ENCODE measurements at regions not wholly inside any gene's neighbourhood (a gene's known extent, or its start where the extent isn't known, plus 50 kb on each side); places are given as distances from the start of the nearest gene placed in this dataset.
"Not testable (repeated sequence)": the region's sequence is repeated elsewhere in the genome, so short reads cannot be mapped to it uniquely, and the experiment has no call there.

DNA sequence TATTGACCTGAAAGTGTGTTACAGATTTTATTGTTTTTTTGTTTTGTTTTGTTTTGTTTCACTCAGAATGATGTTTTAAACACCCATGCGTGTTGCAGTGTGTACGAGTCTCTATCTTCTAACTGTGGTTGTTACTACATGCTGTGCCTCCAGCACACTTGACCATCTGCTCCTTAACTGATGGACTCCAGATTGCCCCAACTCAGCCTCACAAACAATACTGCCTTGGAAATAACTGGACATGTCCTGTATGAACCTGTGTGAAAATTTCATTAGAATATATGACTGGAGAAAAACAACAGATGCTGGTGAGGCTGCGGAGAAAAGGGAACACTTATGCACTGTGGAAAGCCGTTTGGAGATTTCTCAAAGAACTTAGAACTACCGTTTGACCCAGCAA, 68.7 kb upstream of the HAND1 start:
- no peak for DNase-seq (ENCODE audit: low read depth)

DNA sequence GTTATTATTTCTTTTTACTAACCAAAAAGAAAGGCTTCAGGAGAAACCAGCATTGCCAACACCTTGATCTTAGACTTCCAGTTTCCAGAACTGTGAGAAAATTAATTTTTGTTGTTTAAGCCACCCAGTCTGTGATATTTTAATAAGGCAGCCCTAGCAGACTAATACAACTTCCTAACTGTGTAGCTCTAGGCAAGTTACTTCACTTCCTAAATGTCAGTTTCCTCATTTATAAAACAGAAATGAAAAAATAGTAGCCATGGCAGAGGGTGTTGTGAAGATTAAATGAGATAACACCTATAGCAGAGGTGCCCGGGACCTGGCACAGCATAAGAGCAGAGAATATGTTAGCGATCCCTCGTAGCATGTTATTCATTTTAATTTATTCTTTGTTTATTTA, 66.6 kb upstream of the HAND1 start:
- no peak for DNase-seq (ENCODE audit: low read depth)

DNA sequence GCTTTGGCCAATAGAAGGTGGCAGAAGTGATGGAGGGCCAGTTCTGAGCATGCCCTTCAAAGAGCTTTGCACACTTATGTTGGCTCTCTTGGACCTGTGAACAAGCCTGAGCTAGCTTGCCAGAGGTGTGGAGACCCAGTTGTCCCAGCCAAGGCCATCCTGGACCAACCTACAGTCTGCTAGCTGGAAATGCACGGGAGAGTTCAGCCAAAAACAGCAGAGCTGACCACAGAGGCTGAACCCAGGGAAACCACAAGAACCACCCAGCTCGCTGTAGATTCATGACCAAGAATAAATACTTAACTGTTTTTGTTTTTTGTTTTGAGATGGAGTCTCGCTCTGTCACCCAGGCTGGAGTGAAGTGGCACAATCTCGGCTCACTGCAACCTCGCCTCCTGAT, 65.4 kb upstream of the HAND1 start:
- DNase-seq (ENCODE audit: low read depth) = no peak

DNA sequence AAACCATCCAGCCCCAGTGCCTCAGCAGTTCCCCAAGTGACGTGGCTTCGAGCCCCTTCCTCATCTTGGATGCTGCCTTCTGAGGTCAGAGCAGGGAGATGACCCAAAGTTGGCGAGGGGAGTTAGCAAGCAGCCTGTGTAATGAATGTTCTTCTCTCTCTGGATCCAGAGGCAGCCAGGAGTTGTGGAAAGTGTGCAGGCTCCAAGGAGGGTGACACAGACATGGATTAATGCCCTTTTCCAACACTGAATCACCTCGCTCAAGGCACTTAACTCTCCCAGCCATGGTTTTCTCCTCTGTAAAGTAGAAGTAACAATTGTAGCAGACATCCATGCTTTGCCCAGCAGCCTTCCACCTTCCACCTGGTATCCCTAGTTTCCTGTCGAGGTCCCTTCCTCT, 64.6 kb upstream of the HAND1 start:
- DNase-seq (ENCODE audit: low read depth) = no peak

DNA sequence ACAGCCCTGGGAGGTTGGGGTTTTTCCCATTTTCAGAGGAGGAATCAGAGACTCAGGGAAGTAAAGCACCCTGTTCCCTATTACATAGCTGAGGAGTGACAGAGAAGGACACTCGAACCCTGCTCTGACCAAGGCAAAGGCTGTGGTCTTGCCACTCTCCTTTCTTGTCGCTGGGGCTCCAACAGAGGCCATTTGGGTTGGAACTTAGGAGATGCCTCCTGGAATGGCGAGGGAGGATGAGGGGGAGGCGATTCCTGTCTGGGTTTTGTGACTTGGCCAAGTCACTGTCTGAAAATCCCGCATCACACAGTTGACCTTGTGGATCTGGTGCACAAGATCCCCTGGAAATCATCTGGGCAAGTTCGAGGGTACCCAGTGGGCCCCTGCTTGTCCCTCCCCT, 64.0 kb upstream of the HAND1 start:
- no peak for DNase-seq (ENCODE audit: low read depth)

DNA sequence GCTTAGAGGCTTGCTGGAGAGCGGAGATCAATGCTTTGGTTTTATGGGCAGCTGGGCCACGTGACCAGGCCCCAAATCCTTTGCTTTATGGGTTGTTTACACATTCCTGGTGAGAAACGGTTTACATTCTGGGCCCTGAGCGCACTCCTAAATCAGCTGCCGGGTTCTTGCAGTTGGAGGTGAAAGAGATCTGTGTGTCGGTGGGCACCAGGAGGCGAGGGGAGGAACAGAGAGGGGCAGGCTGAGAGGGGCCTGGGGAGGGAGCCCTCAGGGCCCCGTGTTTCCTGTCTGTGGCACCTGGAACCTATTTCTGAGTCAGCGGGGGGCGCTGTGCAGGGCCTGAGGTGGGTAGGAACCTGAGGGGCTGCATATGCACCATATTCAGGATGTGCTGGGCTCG, 63.5 kb upstream of the HAND1 start:
- no peak for DNase-seq (ENCODE audit: low read depth)

DNA sequence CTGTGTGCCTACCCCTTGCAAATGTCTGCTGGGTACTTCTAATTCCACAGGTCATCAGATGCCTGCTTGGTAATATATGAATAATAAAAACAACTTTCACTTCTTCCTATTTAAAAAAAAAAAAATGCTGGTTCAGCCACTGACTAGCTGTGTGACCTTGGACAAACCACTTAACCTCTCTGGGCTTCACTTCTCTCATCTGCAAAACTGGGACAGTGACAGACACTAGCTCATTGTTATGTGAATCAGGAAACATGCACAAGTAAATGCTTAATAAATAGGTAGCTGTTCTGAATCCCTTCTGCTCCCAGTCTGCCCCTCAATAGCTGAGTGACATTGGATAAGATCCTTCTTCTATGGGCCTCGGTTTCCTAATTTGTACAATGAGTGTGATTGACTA, 62.6 kb upstream of the HAND1 start:
- no peak for DNase-seq (ENCODE audit: low read depth)

DNA sequence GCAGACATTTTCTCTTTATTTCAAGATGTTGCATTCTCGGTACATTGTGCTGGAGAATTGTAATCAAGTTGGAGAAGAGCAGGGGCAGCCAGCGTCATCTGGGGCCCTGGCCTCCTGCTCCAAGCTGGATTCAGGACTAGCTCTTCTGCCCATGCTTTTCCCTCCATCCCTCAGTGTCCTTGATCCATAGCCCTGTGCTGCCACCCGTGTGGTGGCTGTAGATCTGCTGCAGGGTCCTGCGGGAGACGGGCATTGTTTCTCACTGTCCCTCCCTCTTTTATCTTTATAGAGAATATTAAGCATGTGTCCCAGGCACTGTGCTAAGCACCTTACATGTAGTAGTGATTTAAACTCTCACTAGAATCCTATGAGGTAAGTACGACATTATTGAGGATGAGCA, 60.5 kb upstream of the HAND1 start:
- DNase-seq (ENCODE audit: low read depth) = no peak

DNA sequence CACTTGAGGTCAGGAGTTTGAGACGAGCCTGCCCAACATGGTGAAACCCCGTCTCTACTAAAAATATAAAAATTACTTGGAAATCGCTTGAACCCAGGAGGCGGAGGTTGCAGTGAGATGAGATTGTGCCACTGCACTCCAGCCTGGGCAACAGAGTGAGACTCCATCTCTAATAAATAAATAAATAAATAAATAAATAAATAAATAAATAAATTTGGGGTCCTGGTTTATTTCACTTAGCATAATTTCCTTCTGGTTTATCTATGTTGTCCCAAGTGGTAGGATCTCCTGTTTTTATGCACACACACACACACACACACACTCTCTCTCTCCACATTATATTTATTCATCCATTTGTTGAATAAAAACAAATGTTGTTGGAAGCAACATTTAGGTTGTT, 58.4 kb upstream of the HAND1 start:
- DNase-seq (ENCODE audit: low read depth) = not testable (repeated sequence)

DNA sequence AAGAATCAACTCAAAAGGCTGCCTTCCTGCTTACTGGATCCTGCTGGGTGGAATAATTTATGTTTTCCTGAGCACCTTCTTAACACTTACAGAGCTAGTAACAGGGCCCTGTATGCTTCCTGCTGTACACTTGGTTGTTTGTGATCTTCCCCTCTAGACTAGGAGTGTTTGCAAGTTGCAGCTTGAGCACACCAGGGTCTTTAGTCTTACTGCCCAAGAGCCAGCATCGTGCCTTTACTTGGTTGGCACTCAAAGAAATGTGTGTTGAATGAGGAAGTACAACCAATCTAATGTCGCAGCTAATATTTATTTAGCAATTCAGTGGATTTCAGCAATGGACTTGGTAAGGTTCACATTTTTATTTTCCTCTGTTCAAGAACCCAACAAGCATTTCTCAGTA, 57.5 kb upstream of the HAND1 start:
- DNase-seq (ENCODE audit: low read depth) = no peak

DNA sequence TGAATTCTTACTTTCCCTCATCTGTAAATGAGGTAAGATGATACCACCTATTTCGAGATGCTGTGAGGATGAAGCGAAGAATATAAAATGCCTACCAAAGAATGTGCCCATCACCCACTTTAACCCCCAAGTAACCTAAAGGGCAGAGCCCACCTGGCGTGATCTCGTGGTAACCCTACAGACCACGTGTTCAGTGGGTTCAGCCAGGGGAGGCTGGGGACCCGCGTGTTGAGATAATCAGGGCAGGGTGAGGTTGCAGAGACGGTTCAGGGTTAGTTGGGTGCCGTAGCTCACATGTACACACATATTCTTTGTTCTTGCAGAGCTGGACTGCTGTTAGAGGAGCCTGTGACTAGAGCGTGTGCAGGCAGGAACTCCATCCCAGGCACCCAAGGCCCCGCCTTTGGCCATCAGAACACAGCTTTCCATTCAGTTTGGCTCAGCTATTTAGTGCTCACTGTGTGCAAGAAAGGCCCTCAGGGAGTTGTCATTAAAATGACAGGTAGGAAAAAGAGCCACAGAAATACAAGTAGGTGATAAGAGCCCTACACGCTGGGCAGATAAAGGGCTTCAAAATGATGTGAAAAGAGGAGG, 56.5 kb upstream of the HAND1 start:
- no peak for DNase-seq (ENCODE audit: low read depth)

DNA sequence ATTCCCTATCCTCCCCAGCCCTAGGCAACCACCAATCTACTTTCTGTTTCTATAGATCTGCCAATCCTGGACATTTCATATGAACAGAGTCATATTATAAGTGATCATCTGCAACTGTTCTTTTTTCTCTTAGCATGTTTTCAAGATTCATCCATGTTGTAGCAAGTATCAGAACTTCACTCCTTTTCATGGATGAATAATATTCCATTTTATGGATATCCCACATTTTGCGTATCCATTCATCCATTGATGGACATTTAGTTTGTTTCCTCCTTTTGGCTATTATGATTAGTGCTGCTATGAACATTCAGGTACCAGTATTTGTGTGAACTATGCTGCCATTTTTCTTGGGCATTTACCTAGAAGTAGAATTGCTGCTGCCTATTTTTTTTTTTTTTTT, 51.3 kb upstream of the HAND1 start:
- no peak for DNase-seq (ENCODE audit: low read depth)

DNA sequence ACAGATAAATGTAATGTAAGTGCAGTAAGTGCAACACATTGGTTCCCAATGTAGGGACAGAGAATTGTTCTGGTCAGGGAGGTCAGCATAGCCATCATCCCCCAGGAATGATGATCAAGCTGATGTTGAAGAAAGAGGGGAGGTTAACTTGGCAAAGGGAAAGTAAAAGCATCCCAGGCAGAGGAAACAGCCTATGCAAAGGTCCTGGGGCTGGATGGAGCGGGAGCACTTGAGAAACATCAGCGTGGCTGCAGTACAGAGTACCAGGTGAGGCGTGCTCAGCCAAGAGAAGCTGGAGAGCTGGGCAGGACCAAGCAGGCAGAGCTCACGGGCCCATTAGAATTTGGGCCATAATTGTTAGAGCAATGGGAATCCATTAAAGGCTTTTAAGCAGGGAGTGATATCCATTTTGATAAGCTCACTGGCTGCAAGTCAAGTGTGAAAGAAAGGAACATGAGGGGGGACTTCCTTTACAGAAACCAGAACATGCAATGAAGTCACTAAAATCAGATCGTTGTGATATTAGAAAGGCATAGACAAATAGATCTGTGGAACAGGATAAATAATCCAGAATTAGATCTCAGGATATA, 50.1 kb upstream of the HAND1 start:
- no peak for DNase-seq (ENCODE audit: low read depth)
